Omental fat pad (tissue), 3 donors: ENCODE measurements at regions not wholly inside any gene's neighbourhood (a gene's known extent, or its start where the extent isn't known, plus 50 kb on each side); places are given as distances from the start of the nearest gene placed in this dataset.

ENCODE experiments used
- ATAC-seq: fragments of 150-250 bp; one replicate; pipeline ENCODE4 v1.9.1; 2016; ENCODE audit warnings: mild to moderate bottlenecking, moderate library complexity; ENCODE audit not compliant: low FRiP score
- DNase-seq: peaks from one replicate; pipeline ENCODE4 v3.0.0-alpha.2; 2019; ENCODE audit warnings: low spot score
- CTCF ChIP-seq, 3 donors: fragments of 450-650 bp; IDR thresholded peaks; one replicate each; pipeline ENCODE4 v1.5.1; 2016 to 2017; ENCODE audit warnings: antibody characterized with exemption in 3 of 3, mild to moderate bottlenecking in 3 of 3, moderate library complexity in 2 of 3

DNA sequence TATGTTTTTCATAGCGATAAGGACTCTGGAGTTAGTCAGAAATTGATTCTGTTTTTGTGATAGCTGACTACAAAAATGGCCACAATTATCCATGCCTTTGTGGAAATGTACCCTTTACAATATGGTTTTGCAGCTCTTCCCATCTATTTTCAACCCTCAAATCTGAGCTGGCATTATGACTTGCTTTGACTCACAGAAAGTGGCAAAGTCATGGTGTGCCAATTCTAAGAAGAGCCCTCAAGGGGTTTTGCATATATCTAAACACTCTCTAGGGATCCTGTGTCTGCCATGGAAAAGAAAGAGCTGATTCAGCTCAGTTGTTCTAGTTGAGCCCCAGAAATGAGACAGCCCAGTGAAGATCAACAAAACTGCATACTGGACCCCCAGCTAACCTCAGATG, 390.5 kb upstream of the RAG2 start:
- TF ChIP-seq CTCF (IDR thresholded peaks at IDR 0.05), result no peak
- DNase-seq (no peak), ATAC-seq (no peak)

DNA sequence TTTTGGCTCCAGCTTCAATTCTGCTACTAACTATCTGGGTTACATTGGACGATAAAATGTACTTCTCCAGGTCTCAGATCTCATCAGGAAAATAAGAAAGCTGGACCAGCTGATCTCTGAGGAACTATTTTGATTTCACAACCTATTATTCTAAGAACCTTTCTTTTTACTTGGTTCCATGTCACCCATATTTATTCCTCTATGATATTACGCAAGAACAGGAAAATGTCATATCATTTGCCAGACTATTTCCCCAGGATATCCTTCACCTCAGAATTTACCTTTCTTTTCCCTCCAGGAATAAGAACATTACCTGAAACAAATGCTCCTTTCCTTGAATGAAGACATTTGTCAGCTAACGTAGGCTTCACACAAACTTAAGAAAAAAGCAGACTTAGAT, 387.5 kb upstream of the RAG2 start:
- DNase-seq (no peak), ATAC-seq (no peak)
- no peak for TF ChIP-seq CTCF (IDR thresholded peaks at IDR 0.05)

DNA sequence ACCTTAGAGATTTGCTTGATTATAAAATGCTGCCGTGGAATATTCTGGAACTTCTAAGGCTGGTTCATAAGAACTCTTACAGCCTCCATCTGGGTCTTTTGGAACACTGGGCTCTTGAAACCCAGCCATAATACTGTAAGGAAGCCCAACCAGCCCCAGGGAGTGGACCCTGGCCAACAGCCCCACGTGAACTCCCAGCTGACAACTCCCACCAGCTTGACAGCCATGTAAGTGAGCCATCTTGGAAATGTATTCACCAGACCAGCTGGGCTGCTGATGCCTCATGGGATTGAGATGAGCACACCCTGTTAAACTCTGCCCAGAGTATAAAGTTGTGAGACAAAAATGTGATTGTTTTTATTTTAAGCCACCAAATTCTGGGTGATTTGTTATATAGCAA, 378.7 kb upstream of the RAG2 start:
- DNase-seq, result no peak
- ATAC-seq, result no peak
- TF ChIP-seq CTCF (IDR thresholded peaks at IDR 0.05), result no peak

- no peak for TF ChIP-seq CTCF (IDR thresholded peaks at IDR 0.05)
- no peak for DNase-seq
- ATAC-seq, result no peak
Measured at GRCh38 chr11:36974771-36975170, 376.7 kb upstream of the RAG2 start.

DNA sequence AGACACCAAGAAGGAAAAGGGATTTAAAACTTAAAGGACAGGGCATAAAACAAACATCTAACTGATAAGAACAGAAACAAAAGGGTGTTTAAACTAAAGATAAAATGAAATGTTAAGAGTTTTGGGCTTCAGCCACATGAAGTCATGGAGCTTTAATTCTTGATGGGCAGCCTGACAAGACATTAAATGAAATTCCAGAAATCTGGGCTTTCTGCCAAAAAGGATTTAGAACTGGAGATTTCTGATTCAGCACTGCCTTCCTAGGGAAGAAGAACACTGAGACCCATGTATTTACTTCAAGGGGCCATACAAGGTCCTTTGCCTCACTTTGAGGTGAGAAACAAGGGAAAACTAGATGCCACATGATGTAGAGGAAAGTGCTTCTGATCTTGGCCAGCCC, 355.9 kb upstream of the RAG2 start:
- ATAC-seq, result no peak
- no peak for DNase-seq
- no peak for TF ChIP-seq CTCF (IDR thresholded peaks at IDR 0.05)

DNA sequence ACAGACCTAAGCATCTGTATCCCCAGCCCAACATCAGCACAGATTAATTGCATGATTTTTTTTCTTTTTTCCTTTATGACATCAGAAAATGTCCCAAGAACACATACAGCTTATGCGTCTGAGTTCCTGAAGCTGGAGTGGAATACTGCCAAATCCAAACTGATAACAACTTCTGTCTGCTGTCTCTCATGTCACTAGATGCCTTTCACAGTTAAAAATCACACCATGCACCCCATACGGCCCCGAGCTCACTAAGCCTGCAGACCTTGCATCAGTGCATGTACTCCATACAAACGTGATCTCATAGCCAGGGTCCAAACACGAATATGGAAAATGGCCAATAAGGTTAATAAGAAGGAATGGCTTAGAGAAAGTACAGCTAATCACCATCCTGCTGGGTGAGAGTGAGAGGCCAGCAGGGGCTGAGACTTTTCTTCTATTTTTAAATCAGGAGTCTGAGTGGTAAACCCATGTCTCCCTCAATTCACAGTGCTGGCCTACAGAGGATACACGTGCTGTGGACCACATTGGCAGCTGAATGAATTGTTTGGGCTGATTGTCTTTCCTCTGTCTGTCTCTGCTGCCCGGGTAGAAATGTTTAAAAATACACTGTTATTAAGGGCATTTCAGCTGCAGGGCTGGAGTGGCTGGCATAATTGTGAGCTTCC, 350.6 kb upstream of the RAG2 start:
- ATAC-seq, result no peak
- TF ChIP-seq CTCF (IDR thresholded peaks at IDR 0.05), result no peak
- DNase-seq, result no peak

DNA sequence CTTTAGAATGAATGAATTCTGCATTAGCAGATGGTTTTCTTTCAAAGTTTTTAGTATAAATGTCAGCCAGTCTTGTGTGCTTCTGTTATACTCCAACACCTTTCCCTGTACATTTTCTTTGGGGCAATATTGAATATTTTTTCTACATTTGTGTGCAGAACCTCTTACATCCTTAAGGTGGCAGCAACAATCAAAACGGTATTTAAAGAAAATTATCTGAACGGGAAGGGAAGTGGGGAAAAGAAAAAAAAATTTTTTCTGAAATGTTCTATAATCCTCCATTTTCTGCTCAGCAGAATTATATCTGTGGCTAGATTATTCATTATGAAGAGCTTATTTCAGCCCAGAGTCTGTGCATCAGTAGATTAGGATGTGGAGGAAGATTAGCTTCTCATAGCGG, 347.3 kb upstream of the RAG2 start:
- no peak for DNase-seq
- TF ChIP-seq CTCF (IDR thresholded peaks at IDR 0.05), result no peak
- ATAC-seq, result no peak
